Stimulated activated effector memory CD8-positive, alpha-beta T cell treated with anti-CD3 and anti-CD28 coated beads, Interleukin-12 subunit alpha, Interleukin-12 subunit beta, amount 100 ng/mL, for 72 hours (primary cell): ENCODE measurements at regions not wholly inside any gene's neighbourhood (a gene's known extent, or its start where the extent isn't known, plus 50 kb on each side); places are given as distances from the start of the nearest gene placed in this dataset.

Source experiments
- ATAC-seq: fragments of 150-1000 bp; cut with Tn5 transposase; 2 replicates; pipeline ENCODE4 v1.10.0; 2021
- DNase-seq, 2 donors: peaks; one replicate each; pipeline ENCODE4 v3.0.0; 2021 to 2022; ENCODE audit warnings: low spot score in 2 of 2
- H3K27ac Mint-ChIP-seq: one replicate; pipeline ENCODE4 v1.8.0; 2022; ENCODE audit warnings: mild to moderate bottlenecking, mixed read lengths
- H3K36me3 Mint-ChIP-seq: one replicate; pipeline ENCODE4 v1.8.0; 2022; ENCODE audit warnings: mild to moderate bottlenecking, mixed read lengths
- H3K4me1 Mint-ChIP-seq: one replicate; pipeline ENCODE4 v1.8.0; 2022; ENCODE audit warnings: mixed read lengths
- H3K4me3 Mint-ChIP-seq: one replicate; pipeline ENCODE4 v1.8.0; 2022; ENCODE audit warnings: mild to moderate bottlenecking, mixed read lengths
- H3K9me3 Mint-ChIP-seq: one replicate; pipeline ENCODE4 v1.8.0; 2022; ENCODE audit warnings: mixed read lengths

DNA sequence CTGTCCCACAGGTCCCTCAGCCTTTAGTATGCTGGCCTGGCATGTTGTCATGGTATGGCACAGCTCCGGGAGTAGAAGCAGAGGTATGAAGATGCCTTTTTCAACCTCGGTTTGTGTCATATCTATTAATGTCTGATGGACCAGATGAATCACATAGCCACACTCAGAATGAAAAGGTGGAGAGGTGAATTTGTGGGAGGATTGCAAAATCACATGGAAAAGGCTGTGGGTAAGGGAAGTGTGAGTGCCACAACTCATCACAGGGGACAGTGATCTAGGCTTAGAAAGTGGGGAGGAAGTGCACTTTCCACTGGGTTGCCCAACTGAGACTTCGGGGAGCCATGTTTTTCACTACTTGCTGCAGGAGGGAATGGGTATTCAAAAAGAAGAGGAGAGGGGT, 190.7 kb downstream of the WDR11 start:
- H3K4me1 Mint-ChIP-seq = no peaks in the 10 kb centered on the region
- no peak overlapping the region for H3K27ac Mint-ChIP-seq
- no peaks in the 10 kb centered on the region for H3K36me3 Mint-ChIP-seq
- no peak overlapping the region for H3K4me3 Mint-ChIP-seq
- ATAC-seq = no peak
- no peaks in the 10 kb centered on the region for H3K9me3 Mint-ChIP-seq
- no peak for DNase-seq

DNA sequence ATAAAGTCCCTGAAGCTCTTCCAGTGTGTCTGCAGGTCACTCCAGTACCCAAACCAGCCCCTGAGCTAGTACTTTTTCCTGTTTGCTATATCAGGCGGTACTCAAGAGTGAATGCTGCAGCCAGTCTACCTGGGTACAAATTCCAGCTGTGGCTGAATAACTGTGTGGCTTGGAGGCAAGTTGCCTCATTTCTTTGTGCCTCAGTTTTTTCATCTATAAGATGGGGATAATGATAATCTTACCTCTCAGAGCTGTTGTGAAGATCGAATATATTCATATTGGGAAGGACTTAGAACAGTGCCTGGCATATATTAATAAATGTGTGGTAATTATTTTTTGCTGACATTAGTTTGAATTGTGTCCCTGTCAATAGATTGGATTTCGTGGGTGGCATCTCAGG, 191.2 kb downstream of the WDR11 start:
- ATAC-seq (no peak), DNase-seq (no peak)
- Mint-ChIP-seq H3K4me3 (no peak overlapping the region), H3K27ac (no peak overlapping the region), H3K4me1 (no peaks in the 10 kb centered on the region), H3K36me3 (no peaks in the 10 kb centered on the region), H3K9me3 (no peaks in the 10 kb centered on the region)

DNA sequence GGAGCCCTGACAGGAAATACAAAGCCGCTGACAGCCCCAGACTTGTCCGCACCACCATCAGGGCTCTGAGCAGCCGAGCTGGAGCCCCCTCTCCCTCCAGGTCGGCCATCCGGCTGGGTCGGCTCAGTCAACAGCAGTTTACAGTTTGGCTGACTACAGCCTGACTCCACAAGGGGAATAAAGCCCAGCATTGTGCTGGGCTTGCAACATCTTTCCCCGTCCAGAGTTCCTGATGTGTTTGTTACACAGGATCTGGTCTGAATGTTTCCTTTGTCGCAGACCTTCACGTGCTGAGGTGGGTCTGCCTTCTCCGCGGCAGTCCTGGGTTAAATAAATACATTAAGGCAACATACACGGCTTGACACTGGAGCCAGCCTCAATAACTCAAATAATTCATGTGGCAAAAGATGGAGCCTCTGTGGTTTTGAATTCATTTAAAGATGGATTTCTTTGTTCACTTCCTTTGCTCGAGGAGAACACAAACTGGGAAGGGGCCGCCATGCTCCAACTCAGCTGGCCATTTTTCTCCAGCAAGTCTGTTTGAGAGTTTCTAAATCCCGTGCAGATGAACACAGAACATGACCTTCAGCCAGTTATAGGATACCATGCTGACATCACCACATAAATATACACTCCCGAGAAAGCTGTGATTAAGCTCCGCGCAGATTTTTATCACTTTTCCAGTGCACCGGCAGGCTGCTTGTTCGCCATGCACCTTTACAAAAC, 192.1 kb downstream of the WDR11 start:
- no peaks in the 10 kb centered on the region for H3K36me3 Mint-ChIP-seq
- H3K27ac Mint-ChIP-seq = no peak overlapping the region
- no peak overlapping the region for H3K4me3 Mint-ChIP-seq
- no peak for DNase-seq
- ATAC-seq = no peak
- no peaks in the 10 kb centered on the region for H3K4me1 Mint-ChIP-seq
- H3K9me3 Mint-ChIP-seq = no peaks in the 10 kb centered on the region

DNA sequence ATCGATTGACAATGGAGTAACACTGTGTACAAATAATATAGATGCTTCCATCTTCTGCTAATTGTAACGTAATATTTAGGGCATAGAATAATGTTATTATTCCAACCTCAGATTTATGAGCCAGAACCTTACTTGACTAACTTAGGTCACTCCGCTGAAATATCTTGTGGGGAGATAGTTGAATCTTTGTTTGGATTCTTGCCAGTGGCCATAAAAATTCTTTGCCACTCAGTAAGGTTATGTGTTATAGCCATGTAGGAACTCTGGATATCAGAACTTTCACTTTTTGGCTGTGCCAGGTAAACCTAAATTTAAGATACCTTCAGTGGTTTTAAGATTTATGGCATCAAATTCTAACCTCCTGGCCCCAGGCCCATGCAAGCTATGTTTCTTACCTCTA, 197.6 kb downstream of the WDR11 start:
- no peaks in the 10 kb centered on the region for H3K36me3 Mint-ChIP-seq
- DNase-seq = no peak
- no peaks in the 10 kb centered on the region for H3K9me3 Mint-ChIP-seq
- no peak for ATAC-seq
- H3K4me1 Mint-ChIP-seq = no peaks in the 10 kb centered on the region
- H3K4me3 Mint-ChIP-seq = no peak overlapping the region
- H3K27ac Mint-ChIP-seq = no peak overlapping the region

DNA sequence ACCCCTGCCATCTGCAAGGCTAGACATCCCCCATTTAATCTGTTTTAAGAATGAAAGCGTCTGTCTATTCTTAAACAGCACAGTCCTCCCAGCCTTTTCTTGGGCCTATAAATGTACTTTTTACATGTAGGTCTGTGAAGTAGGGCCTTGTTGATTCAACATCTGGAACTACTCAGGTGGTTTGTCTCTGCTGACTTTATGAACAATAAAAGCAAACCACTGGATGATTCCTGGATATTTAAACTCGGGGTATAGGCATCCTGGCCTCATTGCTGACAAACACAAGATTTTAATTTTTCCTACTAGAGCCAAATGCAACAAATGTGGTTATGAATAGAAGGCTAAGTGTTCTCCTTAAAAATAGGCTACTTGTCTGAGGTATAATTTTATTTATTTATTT, 198.3 kb downstream of the WDR11 start:
- H3K4me3 Mint-ChIP-seq = no peak overlapping the region
- DNase-seq (no peak), ATAC-seq (no peak)
- H3K9me3 Mint-ChIP-seq = no peaks in the 10 kb centered on the region
- no peaks in the 10 kb centered on the region for H3K36me3 Mint-ChIP-seq
- H3K4me1 Mint-ChIP-seq = no peaks in the 10 kb centered on the region
- H3K27ac Mint-ChIP-seq = no peak overlapping the region

DNA sequence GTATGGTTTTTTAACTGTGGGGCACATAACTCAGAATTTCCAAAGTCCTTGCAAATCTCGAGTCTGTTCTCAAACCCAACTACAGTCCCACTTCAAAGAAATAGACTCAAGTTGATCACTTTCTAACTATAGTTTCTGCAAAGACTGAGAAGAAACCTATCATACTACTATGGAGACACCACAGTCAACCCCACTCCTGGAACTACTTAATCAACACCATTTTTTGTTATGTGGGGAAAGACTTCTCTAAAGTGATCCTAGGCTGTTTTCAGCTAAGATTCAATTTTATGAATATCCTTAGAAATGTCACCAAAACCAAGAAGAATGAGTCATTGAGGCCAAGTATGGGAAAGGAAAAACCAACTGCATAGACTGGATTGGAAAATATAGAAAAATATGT, 198.8 kb downstream of the WDR11 start:
- H3K4me1 Mint-ChIP-seq = no peaks in the 10 kb centered on the region
- H3K27ac Mint-ChIP-seq = no peak overlapping the region
- no peak overlapping the region for H3K4me3 Mint-ChIP-seq
- H3K36me3 Mint-ChIP-seq = no peaks in the 10 kb centered on the region
- no peaks in the 10 kb centered on the region for H3K9me3 Mint-ChIP-seq
- ATAC-seq (no peak), DNase-seq (no peak)

DNA sequence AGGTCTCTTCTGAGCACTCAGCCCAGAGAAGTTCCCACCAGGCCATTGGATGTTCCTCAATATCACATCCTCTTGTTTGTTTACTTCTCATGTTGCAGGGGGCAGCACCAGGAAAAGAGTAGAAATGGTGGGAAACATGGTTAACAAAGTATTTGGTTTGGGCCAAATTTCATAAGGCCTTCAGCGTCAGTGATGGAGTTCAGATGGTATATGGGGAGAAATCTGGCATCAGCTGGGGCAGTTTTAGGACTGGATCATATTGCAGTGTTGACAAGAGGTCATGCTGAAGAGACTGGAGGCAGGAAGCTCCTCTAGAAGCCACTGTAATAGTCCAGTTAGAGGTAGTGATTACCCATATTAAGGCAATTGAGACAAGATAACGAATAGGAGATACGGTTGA, 200.0 kb downstream of the WDR11 start:
- no peak overlapping the region for H3K27ac Mint-ChIP-seq
- no peaks in the 10 kb centered on the region for H3K9me3 Mint-ChIP-seq
- H3K4me1 Mint-ChIP-seq = no peaks in the 10 kb centered on the region
- no peaks in the 10 kb centered on the region for H3K36me3 Mint-ChIP-seq
- H3K4me3 Mint-ChIP-seq = no peak overlapping the region
- ATAC-seq = no peak
- no peak for DNase-seq

DNA sequence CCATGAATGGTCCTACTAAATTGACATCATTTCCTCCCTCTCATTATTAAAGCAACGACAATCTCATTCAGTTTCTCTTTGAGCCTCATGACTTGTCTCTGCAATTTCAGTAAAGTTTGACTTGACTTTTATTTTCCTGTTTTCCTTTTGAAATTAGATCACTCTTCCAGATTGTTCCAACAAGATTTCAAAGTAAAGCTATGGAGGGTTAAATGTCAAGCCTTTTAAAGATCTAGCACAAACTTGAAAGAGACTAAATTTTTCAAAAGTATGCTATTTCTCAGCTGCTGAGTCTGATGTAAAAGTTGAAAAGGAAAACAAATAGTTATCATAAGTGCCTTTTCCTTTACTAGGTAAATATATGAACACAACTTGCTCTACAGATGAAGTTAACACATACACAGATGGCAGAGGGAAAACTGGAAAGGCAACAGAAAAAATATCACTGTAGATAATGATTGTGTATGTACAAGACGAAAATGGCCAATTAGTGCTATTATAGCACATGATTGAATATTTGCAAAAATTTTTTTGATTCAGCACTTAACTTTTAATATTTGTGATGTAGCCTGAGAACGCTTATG, 200.6 kb downstream of the WDR11 start:
- DNase-seq = no peak
- Mint-ChIP-seq H3K9me3 (no peaks in the 10 kb centered on the region), H3K36me3 (no peaks in the 10 kb centered on the region), H3K27ac (no peak overlapping the region), H3K4me3 (no peak overlapping the region), H3K4me1 (no peaks in the 10 kb centered on the region)
- ATAC-seq = no peak

DNA sequence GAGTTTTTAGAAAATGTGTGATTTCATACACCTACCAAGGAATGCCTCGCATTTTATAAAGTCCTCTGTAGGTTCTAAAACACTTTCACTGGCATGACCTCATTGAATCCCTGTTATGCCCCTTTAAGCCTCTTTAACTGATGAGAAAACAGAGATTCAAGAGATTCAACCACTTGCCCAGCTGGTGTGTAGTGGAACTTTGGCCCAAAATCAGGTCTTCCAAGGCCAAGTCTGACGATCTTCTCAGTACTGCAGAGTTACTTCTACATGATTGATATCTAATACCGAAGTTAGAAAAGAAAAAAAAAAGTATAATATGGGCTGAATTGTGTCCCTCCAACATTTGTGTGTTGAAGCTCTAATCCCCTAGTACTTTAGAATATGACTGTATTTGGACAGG, 202.0 kb downstream of the WDR11 start:
- no peak for DNase-seq
- ATAC-seq = no peak
- no peaks in the 10 kb centered on the region for H3K9me3 Mint-ChIP-seq
- no peaks in the 10 kb centered on the region for H3K4me1 Mint-ChIP-seq
- no peak overlapping the region for H3K4me3 Mint-ChIP-seq
- no peak overlapping the region for H3K27ac Mint-ChIP-seq
- no peaks in the 10 kb centered on the region for H3K36me3 Mint-ChIP-seq

DNA sequence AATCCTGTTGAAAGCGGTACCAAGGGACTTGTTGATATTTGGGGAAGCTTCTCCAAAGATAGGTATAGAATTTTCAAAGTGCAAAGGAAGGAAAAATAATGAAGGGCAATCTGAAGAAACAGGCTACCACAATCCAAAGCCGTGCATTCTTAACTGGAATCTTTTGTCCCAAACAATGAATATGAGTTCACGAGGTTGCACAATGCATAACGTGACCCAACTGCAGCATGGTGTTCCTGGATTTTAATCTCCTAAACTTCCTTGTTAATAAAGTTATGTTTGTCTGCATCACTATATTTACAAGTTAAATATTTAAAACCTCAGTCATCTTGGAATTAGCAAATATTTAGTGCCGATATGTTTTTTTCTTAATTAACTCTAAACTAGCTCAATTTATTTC, 203.7 kb downstream of the WDR11 start:
- Mint-ChIP-seq H3K36me3 (no peaks in the 10 kb centered on the region), H3K27ac (no peak overlapping the region), H3K9me3 (no peaks in the 10 kb centered on the region), H3K4me3 (no peak overlapping the region), H3K4me1 (no peaks in the 10 kb centered on the region)
- no peak for DNase-seq
- no peak for ATAC-seq

DNA sequence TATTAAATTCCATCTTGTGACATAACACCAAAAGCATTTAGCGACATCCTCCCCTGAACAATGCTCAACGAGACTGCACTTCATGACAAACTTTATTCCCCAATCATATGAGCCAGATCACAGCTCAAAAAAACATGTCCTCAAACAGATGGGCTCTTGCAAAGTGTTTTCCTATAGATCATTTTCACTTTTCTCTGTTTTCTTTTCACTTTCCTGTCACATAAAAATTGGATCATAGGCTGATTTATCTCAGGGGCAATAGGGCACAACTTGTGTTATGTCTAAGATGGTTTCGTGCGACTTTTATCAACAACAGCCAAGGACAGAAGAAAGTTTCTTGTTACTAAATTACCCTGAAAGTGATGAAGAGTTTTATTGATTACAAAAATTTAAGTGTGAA, 206.1 kb downstream of the WDR11 start:
- H3K4me1 Mint-ChIP-seq = no peaks in the 10 kb centered on the region
- DNase-seq (no peak), ATAC-seq (no peak)
- H3K4me3 Mint-ChIP-seq = no peak overlapping the region
- H3K36me3 Mint-ChIP-seq = no peaks in the 10 kb centered on the region
- no peak overlapping the region for H3K27ac Mint-ChIP-seq
- no peaks in the 10 kb centered on the region for H3K9me3 Mint-ChIP-seq

DNA sequence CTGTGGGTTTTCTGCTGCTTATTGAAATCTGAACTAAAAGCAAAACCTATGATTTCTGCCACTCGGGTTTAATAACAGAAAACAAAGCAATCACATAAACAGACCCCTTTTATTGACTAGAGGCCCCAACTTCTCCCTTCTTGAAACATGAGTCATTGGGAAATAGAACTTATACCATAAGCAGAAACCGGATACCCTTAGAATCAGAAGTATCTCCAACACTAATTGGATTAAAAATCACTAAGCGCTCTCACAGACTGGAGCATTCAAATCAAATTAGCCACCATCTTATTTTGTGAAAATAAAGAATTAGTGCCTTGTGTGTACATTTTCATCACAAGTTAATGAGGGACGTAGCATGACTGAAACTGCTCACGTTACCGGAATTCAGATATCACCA, 206.9 kb downstream of the WDR11 start:
- Mint-ChIP-seq H3K36me3 (no peaks in the 10 kb centered on the region), H3K9me3 (no peaks in the 10 kb centered on the region), H3K4me1 (no peaks in the 10 kb centered on the region), H3K27ac (no peak overlapping the region), H3K4me3 (no peak overlapping the region)
- no peak for DNase-seq
- ATAC-seq = no peak

DNA sequence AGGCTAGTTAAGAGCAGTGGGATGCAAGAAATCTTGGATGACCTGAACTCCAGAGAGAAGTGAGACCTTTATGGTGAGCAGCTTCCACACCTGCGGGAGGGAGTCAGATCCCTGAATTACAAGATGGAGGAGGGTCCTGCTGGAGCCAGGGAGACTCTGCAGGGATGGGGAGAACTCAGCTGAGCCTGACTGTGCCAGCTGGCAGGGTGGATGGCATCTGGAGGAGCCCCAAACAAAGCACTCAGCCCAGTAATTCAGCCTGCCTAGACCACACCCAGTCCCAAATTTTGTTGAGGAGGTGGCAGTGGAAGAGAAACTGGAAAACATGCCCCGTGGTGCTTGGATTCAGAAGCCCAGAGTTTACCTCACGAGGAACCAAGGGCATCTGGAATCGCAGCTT, 208.2 kb downstream of the WDR11 start:
- Mint-ChIP-seq H3K4me1 (no peaks in the 10 kb centered on the region), H3K4me3 (no peak overlapping the region), H3K27ac (no peak overlapping the region), H3K9me3 (no peaks in the 10 kb centered on the region), H3K36me3 (no peaks in the 10 kb centered on the region)
- DNase-seq = no peak
- no peak for ATAC-seq

DNA sequence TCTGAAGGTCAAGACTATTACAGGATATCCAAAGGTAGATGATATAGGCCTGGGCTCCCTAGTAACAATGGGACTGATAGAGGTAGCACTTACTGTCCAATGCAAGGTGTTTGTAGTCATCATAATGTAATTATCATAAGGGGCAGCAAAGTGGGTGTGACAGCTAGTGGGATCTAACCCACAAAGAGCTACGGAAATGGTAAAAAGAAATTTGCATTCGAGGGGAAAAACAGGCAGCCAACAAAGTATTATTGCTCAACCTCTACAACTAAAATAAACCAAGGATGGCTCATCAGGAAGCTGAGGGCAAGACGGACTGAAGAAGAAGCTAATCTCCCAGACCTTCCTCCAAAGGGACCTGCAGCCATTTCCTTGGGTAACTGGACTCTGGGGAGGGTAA, 211.0 kb downstream of the WDR11 start:
- Mint-ChIP-seq H3K36me3 (no peaks in the 10 kb centered on the region), H3K4me3 (no peak overlapping the region), H3K9me3 (no peaks in the 10 kb centered on the region), H3K27ac (no peak overlapping the region), H3K4me1 (no peaks in the 10 kb centered on the region)
- no peak for DNase-seq
- no peak for ATAC-seq

DNA sequence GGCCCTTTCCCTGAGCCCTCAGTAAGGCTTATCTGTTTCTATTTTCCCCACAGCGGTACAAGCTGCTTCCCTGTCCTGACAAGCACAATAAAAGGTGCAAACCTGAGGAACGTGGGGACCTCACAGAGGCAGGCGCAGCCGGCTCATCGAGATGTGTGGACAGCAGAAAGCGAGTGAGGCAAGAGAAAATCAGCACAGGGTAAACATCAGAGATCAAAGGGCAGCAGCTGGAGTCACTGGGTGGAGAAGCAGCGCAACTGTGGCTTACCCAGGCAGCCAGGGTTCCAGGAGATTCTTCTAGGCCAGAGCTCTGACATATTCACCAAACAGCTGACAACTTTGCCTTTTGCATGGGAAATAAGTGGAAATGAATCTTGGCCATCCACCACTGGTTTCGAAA, 212.6 kb downstream of the WDR11 start:
- Mint-ChIP-seq H3K4me1 (no peaks in the 10 kb centered on the region), H3K9me3 (no peaks in the 10 kb centered on the region), H3K4me3 (no peak overlapping the region), H3K36me3 (no peaks in the 10 kb centered on the region), H3K27ac (no peak overlapping the region)
- ATAC-seq (no peak), DNase-seq (no peak)

DNA sequence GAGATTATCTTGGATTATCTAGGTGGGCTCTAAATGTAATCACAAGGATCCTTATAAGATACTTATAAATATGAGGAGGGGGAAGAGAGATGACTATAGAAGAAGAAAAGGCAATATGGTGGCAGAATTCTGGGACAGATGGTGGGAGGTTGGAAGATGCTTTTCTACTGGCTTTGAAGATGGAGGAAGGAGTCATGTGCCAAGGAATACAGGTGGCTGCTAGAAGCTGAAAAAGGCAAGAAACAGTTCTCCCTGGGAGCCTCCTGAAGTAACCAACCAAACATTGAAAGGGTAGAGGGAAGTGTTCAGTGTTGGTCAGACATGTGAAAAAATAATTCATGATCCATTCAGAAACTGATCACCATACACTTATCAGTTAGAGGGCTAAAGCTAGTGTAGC, 213.3 kb downstream of the WDR11 start:
- ATAC-seq (no peak), DNase-seq (no peak)
- H3K4me1 Mint-ChIP-seq = no peaks in the 10 kb centered on the region
- no peaks in the 10 kb centered on the region for H3K36me3 Mint-ChIP-seq
- no peak overlapping the region for H3K27ac Mint-ChIP-seq
- H3K9me3 Mint-ChIP-seq = no peaks in the 10 kb centered on the region
- no peak overlapping the region for H3K4me3 Mint-ChIP-seq

DNA sequence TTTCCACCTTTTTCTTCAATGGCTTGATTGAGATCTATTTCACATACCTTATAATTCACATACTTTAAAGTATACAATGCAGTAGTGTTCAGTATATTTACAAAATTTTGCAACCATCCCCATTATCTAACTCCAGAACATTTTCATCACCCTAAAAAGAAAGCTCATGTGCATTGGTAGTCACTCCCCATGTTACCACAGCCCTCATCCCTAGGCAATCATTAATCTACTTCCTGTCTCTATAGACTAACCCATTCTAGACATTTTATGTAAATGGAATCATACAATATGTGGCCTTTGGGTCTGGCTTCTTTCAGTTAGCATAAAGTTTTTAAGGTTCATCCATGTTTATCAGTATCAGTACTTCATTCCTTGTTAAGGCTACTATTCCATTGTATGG, 214.2 kb downstream of the WDR11 start:
- Mint-ChIP-seq H3K9me3 (peaks cover 2% of the 10 kb centered on the region), H3K4me3 (no peak overlapping the region), H3K27ac (no peak overlapping the region), H3K36me3 (no peaks in the 10 kb centered on the region), H3K4me1 (no peaks in the 10 kb centered on the region)
- ATAC-seq = no peak
- DNase-seq = no peak
